GM18951 (cell line): ENCODE measurements at regions not wholly inside any gene's neighbourhood (a gene's known extent, or its start where the extent isn't known, plus 50 kb on each side); places are given as distances from the start of the nearest gene placed in this dataset.
"Not testable (repeated sequence)": the region's sequence is repeated elsewhere in the genome, so short reads cannot be mapped to it uniquely, and the experiment has no call there.

Source experiments
- POLR2A ChIP-seq: IDR thresholded peaks from 4 replicates; pipeline ENCODE4 v1.6.1; 2011; ENCODE audit warnings: mild to moderate bottlenecking; ENCODE audit not compliant: insufficient read length, insufficient read depth; ENCODE audit errors: extremely low read depth
- in situ Hi-C: fragments of 300-500 bp; cut with MboI; formaldehyde crosslinking; loops from one replicate; pipeline ENCODE4 v1.12.0; 2022; ENCODE audit warnings: low sequenced_read_pairs, mixed read lengths, inconsistent platforms; ENCODE audit not compliant: unreplicated experiment

DNA sequence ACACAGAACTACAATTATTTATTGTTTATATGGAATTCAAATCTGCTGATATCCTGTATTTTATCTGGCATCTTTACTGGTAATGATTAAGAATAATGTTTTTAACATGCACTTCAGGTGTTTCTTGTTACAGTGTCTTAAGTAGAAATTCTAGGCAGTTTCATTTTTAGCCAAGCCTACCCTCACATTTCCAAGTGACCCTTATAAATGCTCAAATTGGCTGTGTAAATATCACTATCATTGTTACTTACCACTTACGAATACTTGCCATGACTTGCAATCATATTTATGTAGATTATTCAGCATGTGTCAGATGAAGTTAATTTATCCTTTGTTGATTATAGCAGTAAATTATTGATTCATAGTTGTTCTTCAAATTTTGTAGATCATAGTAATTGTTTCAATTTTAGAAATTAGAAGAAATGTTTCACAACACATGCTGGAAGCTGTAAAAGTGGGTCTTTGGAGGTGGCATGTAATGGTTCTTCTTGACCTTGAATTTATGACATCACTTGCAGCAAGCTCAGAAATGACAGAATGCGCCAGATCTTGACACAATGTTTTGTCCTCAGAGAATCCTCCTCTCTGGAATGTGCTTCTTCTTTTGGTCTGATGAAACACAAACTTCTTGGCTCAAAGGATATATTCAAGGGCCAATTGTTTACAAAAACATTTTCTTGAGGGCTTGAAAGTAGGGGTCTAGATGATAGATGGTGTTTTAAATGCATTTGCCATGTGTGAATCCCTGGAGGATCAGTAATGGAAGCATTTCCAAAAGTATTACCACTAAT, 471.8 kb downstream of the COL12A1 start:
- no peak for TF ChIP-seq POLR2A
- in situ Hi-C loops: no loop called here

- no peak for TF ChIP-seq POLR2A
- in situ Hi-C loops: no loop called here
These were observed 473.9 kb downstream of the COL12A1 start for GRCh38 chr6:74731931-74732330.

DNA sequence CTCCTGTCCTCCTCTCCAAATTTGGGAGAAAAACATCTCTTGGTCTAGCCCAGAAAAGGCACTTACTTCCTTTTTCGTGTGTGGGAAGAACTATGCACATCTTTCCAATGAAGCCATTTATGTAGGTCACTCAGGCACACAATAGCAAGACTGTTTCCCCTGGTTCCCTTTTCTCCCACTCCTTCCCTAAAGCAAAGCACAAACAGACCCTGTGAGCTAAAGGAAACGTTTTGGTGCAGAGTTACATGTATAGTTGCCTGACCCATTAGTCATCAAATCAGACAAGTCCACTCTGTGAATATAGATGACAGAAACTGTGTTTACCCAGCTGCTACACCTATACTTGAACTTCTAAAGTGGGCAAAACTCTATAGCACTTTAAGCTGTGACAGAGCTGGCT, 474.6 kb downstream of the COL12A1 start:
- in situ Hi-C loops: no loop called here
- no peak for TF ChIP-seq POLR2A

DNA sequence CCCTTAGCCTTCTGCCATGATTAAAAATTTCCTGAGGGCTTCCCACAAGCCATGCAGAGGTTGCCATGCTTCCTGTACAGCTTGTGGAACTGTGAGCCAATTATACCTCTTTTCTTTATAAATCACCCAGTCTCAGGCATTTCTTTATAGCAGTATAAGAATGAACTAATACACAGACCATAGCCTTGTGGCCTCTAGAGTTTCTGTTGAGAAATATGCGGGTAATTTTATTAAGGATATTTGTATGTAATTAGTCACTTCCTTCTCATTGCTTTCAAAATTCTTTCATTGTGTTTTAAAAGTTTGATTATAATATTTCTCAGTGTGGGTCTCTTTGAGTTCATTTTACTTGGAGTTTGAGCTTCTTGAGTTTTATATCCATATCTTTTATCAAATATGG, 484.9 kb downstream of the COL12A1 start:
- in situ Hi-C loops: no loop called here
- no peak for TF ChIP-seq POLR2A

DNA sequence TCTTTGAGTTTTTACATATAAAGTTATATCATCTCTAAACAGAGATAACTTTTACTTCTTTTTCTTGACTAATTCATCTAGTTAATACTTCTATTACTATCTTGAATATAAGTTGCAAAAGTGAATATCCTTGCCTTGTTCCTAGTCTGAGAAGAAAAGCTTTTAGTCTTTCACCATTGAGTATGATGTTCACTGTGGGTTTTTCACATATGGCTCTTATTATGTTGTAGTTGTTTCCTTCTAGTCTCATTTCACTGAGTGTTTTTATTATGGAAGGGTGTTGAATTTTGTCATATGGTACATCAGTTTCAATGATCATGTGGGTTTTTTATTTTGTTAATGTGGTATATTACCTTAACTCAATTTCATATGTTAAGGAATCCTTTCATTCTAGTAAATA, 488.3 kb downstream of the COL12A1 start:
- TF ChIP-seq POLR2A: no peak
- in situ Hi-C loops: no loop called here

GRCh38 chr6:74715355-74716085, 490.3 kb downstream of the COL12A1 start:
- in situ Hi-C loops: no loop called here
- TF ChIP-seq POLR2A: no peak

- TF ChIP-seq POLR2A: no peak
- in situ Hi-C loops: no loop called here
These were observed 491.9 kb downstream of the COL12A1 start for GRCh38 chr6:74713941-74714340.

GRCh38 chr6:74705451-74705850, 500.4 kb downstream of the COL12A1 start:
- TF ChIP-seq POLR2A: no peak
- in situ Hi-C loops: no loop called here

GRCh38 chr6:74704540-74704939, 501.3 kb downstream of the COL12A1 start:
- in situ Hi-C loops: not testable (repeated sequence)

- in situ Hi-C loops: no loop called here
- no peak for TF ChIP-seq POLR2A
These were observed 515.5 kb downstream of the COL12A1 start for GRCh38 chr6:74690365-74690764.

DNA sequence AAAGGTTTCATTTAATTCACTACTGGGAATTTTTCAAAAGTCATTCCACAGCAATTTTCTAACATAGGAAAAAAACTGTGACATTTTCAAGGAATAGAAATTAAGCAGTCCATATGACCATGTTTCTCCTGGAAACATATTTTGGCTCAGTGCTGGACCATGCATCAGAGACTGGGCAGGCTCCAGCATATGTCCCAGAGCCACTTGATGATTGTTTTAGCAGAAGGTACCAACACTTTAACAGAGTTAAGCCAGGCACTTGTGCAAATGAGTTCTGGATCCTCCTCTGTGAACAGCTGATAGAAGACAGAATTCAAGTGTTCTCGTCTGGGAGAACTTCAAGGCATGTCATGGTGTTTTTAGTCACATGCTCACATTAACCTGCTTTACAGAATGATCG, 516.3 kb downstream of the COL12A1 start:
- in situ Hi-C loops: no loop called here
- no peak for TF ChIP-seq POLR2A

GRCh38 chr6:74677463-74677862, 528.4 kb downstream of the COL12A1 start:
- TF ChIP-seq POLR2A: no peak
- in situ Hi-C loops: no loop called here

DNA sequence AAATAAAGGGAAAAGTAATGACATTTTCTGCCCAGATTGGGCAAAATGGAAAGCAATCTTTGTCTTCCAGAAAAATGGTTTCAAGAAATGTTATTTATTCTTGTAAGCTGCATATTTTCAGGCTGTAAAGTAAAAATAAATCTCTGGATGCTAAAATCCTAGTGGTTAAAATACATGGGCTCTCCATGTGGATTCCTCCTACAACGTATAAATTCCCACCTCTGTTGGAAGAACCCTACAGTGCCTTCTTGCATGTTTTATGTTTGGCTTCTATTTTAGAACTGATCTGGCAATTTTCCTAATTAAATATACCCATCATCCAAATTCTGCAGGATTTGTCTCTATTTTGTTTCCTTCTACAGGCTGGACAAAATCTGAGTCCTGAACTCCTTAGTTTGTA, 528.9 kb downstream of the COL12A1 start:
- TF ChIP-seq POLR2A: no peak
- in situ Hi-C loops: no loop called here

GRCh38 chr6:74674377-74674776, 531.5 kb downstream of the COL12A1 start:
- in situ Hi-C loops: no loop called here
- TF ChIP-seq POLR2A: no peak
